ENCODE measurements at regions not wholly inside any gene's neighbourhood (a gene's known extent, or its start where the extent isn't known, plus 50 kb on each side); places are given as distances from the start of the nearest gene placed in this dataset.
"Not testable (repeated sequence)": the region's sequence is repeated elsewhere in the genome, so short reads cannot be mapped to it uniquely, and the experiment has no call there.

GRCh38 chr7:12007576-12007975 lies 175.6 kb upstream of the THSD7A start:
- DNase-seq: no peak

- DNase-seq: no peak
Measured at GRCh38 chr7:12013983-12014382, 182.0 kb upstream of the THSD7A start.

GRCh38 chr7:12016439-12016838 lies 184.4 kb upstream of the THSD7A start:
- DNase-seq: no peak

DNA sequence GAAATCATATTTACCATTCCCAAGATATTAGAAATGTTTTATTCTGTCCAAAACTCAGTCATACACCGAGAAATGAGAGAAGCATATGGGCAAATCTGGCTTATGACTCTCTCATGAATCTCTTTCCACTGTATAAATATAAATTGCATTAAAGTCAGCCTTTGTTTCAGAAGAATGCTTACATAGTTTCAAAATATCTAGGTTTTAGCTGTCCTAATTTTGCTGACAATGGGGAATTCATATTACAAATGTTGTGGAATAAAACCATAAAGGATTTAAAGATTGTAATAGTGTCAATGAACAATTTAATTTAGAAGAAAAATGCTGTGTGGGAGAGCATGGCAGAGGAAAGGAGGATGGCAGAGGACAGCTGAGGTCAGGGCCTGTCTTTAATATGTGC lies 185.0 kb upstream of the THSD7A start:
- DNase-seq: no peak

DNA sequence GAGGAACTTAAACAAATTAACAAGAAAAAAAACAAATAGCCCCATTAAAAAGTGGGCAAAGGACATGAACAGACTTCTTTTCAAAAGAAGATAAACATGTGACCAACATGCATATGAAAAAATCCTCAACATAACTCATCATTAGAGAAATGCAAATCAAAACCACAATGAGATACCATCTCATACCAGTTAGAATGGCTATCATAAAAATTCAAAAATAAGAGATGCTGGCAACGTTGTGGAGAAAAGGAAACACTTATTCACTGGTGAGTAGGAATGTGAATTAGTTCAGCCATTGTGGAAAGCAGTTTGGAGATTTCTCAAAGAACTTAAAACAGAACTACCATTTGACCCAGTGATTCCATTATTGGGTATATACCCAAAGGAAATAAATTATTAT lies 189.1 kb upstream of the TMEM106B start:
- not testable (repeated sequence) for DNase-seq

- DNase-seq: no peak
Measured at GRCh38 chr7:12025246-12025645, 185.8 kb upstream of the TMEM106B start.

DNA sequence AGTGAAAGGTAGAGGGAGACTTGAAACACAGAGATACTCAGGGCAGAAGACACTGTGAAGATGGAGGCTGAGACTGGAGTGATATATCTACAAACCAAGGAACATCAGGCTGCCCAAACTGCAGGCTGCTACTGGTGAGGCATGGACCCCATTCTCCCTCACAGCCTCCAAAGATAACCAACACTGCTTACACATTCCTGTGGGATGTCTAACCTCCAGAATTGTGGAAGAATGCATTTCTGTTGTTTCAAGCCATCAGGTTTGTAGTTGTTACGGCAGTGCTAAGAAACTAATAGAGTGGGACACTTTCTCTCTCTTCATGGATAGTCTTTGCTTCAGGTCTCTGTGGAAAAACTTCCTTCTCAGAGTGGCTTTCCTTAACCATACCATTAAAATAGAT lies 182.6 kb upstream of the TMEM106B start:
- DNase-seq: no peak

- DNase-seq: no peak
Measured at GRCh38 chr7:12030116-12030515, 181.0 kb upstream of the TMEM106B start.

DNA sequence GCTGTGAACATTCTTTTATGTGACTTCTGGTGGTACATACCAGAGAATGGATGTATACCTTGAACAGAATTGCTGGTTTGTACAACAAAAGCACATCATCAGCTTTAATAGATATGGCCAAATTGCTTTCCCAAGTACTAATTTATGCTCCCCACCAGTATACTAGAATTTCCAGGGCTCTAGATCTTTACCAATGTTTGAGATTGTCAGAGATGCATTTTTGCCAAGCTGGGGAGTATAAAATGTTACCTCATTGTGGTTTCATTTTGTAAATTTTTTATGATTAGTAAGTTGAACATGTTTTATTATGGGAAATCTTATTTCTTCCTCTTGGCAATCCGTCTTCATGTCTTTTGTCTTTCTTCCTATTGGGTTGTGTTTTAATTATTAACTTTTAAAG lies 179.9 kb upstream of the TMEM106B start:
- DNase-seq: no peak

- no peak for DNase-seq
Measured at GRCh38 chr7:12031638-12032037, 179.5 kb upstream of the TMEM106B start.

- no peak for DNase-seq
Measured at GRCh38 chr7:12032146-12032545, 178.9 kb upstream of the TMEM106B start.

GRCh38 chr7:12043457-12043856 lies 167.6 kb upstream of the TMEM106B start:
- not testable (repeated sequence) for DNase-seq

DNA sequence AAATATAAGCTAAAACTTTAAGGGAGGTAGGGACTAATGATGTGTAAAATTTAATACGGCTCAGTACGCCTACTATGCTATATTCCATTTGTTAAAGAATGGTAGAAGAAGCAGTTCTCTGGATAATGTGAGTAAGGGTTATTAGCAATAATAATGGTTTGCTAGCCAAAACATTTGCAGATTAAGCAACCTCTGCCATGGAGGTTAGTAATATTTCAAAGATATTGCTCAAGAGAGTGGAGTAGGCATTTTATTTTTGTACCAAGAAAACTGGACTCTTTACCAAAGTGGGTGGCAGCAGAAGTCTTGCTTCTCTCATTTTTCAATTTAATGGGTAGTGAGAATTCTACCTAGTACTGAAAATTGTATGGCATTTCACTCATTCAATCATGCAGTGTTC lies 158.9 kb upstream of the TMEM106B start:
- no peak for DNase-seq

DNA sequence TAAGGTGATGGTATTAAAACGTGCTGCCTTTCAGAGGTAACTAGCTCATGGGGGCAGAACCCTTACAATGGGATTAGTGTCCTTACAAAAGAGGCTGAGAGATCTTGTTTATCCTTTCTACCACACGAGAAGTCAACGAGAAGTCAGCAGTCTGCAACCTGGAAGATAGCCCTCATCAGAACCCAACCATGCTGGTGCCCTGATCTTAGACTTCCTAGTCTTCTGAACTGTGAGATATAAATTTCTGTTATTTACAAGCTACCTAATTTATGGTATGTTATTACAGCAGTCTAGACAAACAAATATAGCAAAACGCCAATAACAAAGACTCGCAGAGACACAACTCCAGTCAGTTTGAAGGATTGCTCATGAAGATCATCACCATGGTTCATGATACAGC lies 157.5 kb upstream of the TMEM106B start:
- DNase-seq: no peak

DNA sequence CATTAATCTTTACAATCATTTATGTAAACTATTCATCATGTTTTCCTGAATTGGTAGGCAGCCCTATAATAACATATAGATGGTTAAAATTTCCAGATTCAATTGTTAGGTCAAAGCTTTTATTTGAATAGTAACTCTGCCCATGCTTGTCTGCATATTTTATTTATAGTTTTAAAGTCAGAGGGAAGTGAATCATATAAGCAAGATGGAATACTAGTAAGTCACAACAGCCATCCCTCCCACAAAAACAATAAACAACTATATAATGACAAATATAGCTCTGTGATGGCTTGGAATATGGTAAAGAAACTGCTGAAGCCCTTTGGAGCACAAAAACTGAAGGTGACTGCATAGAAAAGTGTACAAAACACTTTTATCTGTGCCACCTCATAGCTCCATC lies 156.3 kb upstream of the TMEM106B start:
- no peak for DNase-seq

GRCh38 chr7:12056381-12056780 lies 154.7 kb upstream of the TMEM106B start:
- DNase-seq: no peak

DNA sequence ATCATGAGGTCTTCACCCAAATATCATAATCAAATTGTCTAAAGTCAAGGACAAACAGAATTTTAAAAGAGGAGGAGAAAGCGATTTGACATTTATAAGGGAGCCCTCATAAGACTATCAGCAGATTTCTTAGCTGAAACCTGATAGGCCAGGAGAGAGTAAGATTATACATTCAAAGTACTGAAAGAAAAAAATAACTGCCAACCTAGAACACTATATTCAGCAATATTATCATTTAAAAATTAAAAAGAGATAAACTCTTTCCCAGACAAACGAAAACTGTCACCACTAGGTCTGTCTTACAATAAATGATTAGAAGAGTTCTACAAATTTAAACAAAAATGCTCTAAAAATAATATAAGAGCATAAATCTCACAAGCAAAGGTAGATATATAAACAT lies 154.1 kb upstream of the TMEM106B start:
- no peak for DNase-seq

GRCh38 chr7:12062062-12062461 lies 149.0 kb upstream of the TMEM106B start:
- no peak for DNase-seq

GRCh38 chr7:12064586-12065127 lies 146.4 kb upstream of the TMEM106B start:
- no peak for DNase-seq

GRCh38 chr7:12066004-12066403 lies 145.1 kb upstream of the TMEM106B start:
- no peak for DNase-seq

GRCh38 chr7:12066521-12066920 lies 144.6 kb upstream of the TMEM106B start:
- no peak for DNase-seq

DNA sequence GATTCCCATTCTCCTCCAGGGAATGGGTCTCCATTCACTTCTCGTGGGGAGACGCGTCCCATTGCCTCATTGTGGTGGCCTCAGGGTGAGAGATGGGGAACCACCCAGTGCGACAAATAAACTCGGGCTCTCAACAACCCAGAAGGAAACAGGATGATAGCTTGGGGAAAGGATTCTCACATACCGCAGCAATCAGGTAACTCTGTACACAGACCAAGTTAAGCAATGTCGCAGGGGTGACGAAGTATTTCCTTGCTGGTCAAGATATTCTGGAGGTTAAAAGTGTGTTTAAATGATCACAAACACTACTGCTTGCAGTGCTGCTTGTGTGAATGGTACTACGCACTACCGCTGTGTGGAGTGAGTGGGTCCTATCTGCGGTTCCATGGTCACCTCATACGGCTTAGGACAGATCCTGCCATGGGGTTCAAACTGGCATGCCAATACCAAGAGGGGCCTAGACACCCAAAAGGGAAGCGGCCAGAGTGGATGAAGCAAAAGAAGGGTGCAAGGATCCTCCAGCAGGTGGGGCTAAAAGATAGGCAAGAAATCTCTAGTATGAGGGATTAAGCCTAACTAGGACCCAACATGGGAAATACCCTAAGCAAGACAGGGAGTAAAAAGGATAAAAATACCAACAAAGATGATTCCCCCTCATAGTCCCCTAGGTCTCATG lies 143.8 kb upstream of the TMEM106B start:
- peak; percentile 29 for DNase-seq

DNA sequence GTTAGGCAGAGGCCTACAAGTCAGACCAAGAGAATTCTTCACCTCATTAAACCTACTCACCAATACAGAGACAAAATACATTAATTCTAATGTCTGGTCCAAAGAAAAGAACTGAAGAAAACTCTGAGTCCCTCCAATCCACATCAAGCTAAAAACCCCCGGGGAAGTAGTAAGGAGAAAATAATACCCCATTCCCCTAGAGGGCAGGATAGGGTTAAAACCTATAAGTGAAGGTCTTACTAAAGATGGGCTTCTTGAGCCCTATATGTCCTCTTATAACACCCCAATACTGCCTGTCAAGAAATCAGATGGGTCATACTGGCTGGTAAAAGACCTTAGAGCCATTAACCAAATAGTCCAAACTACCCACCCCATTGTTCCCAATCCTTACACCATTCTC lies 141.3 kb upstream of the TMEM106B start:
- DNase-seq: no peak

DNA sequence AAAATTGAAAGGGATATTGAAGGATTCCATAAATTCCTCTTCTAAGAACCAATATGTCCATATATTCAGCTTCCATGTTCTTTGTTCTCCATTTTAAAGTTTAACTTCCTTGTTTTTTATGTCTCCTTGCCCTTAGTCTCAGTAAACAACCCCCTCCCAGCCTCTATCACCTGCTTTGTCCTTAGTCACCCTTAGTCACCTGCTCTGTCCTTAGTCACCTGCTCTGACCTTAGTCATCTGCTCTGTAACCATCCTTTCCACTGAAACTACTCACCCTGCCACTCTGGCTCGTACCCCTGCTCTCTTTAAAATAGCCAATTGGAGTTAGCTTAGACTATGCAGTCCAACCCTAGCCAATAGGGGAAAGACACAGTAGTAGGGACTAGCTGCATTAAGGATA lies 136.2 kb upstream of the TMEM106B start:
- no peak for DNase-seq

GRCh38 chr7:12080006-12080405 lies 131.1 kb upstream of the TMEM106B start:
- DNase-seq: no peak

All from activated effector memory CD4-positive, alpha-beta T cell treated with Interleukin-2 at 50 U/mL for 16 hours (primary cell).